T-helper 2 cell (primary cell): ENCODE measurements at regions not wholly inside any gene's neighbourhood (a gene's known extent, or its start where the extent isn't known, plus 50 kb on each side); places are given as distances from the start of the nearest gene placed in this dataset.
"Not testable (repeated sequence)": the region's sequence is repeated elsewhere in the genome, so short reads cannot be mapped to it uniquely, and the experiment has no call there.

Experiments used
- DNase-seq, 5 experiments: peaks; one replicate each; pipeline versions ENCODE4 v3.0.0 to v3.0.0-alpha.2; 2012 to 2022

GRCh38 chr15:20234006-20234540 is 307.5 kb downstream of the GOLGA6L6 start:
- DNase-seq, result not testable (repeated sequence)

- not testable (repeated sequence) for DNase-seq
Measured at GRCh38 chr15:20232457-20232856, 309.1 kb downstream of the GOLGA6L6 start.

GRCh38 chr15:20230656-20231055 is 310.9 kb downstream of the GOLGA6L6 start:
- not testable (repeated sequence) for DNase-seq

GRCh38 chr15:20228791-20229190 is 312.8 kb downstream of the GOLGA6L6 start:
- DNase-seq, result not testable (repeated sequence)

GRCh38 chr15:20227119-20227853 is 314.3 kb downstream of the GOLGA6L6 start:
- DNase-seq, result peak in 2 of 5 experiments; percentile 18 to 57

GRCh38 chr15:20226531-20226930 is 315.1 kb downstream of the GOLGA6L6 start:
- not testable (repeated sequence) for DNase-seq

GRCh38 chr15:20221063-20221462 is 320.5 kb downstream of the GOLGA6L6 start:
- not testable (repeated sequence) for DNase-seq

- not testable (repeated sequence) for DNase-seq
Measured at GRCh38 chr15:20219171-20219570, 322.4 kb downstream of the GOLGA6L6 start.

- not testable (repeated sequence) for DNase-seq
Measured at GRCh38 chr15:20215700-20216099, 325.9 kb downstream of the GOLGA6L6 start.

GRCh38 chr15:20214101-20214500 is 327.5 kb downstream of the GOLGA6L6 start:
- not testable (repeated sequence) for DNase-seq

GRCh38 chr15:20211508-20211907 is 330.1 kb downstream of the GOLGA6L6 start:
- not testable (repeated sequence) for DNase-seq

GRCh38 chr15:20209973-20210372 is 331.6 kb downstream of the GOLGA6L6 start:
- DNase-seq, result not testable (repeated sequence)

GRCh38 chr15:20207607-20208006 is 334.0 kb downstream of the GOLGA6L6 start:
- not testable (repeated sequence) for DNase-seq

- not testable (repeated sequence) for DNase-seq
Measured at GRCh38 chr15:20207198-20207597, 334.4 kb downstream of the GOLGA6L6 start.

- DNase-seq, result not testable (repeated sequence)
Measured at GRCh38 chr15:20204177-20204866, 337.3 kb downstream of the GOLGA6L6 start.

- not testable (repeated sequence) for DNase-seq
Measured at GRCh38 chr15:20203649-20204150, 337.9 kb downstream of the GOLGA6L6 start.

- DNase-seq, result not testable (repeated sequence)
Measured at GRCh38 chr15:20194591-20195198, 346.9 kb downstream of the GOLGA6L6 start.

GRCh38 chr15:20192982-20193929 is 348.3 kb downstream of the GOLGA6L6 start:
- DNase-seq, result peak in 3 of 5 experiments; percentile 2 to 27 (median 21)

GRCh38 chr15:20191508-20192125 is 350.0 kb downstream of the GOLGA6L6 start:
- DNase-seq, result not testable (repeated sequence)

GRCh38 chr15:20188611-20189010 is 353.0 kb downstream of the GOLGA6L6 start:
- DNase-seq, result not testable (repeated sequence)
